OCI-LY7 (cell line): ENCODE measurements at regions not wholly inside any gene's neighbourhood (a gene's known extent, or its start where the extent isn't known, plus 50 kb on each side); places are given as distances from the start of the nearest gene placed in this dataset.

Experiments used
- BruUV-seq: library from RNA; stranded (reverse); fragments of 400-500 nt; replicated peaks from 2 replicates; lab custom pipeline; 2021; lab: Mats Ljungman, UMichigan
- CTCF ChIA-PET: fragments of 300-600 bp; sonication (Branson Sonifier 250); formaldehyde crosslinking; loops from one replicate; lab custom pipeline; 2022; ENCODE audit warnings: antibody characterized with exemption; ENCODE audit not compliant: unreplicated experiment; lab: Charles Lee
- POLR2A ChIA-PET: fragments of 300-600 bp; sonication (Branson Sonifier 250); formaldehyde crosslinking; loops from one replicate; lab custom pipeline; 2022; ENCODE audit warnings: antibody characterized with exemption; lab: Charles Lee
- DNase-seq: peaks from one replicate; pipeline ENCODE4 v3.0.0-alpha.2; 2015; ENCODE audit warnings: low spot score
- H2AFZ ChIP-seq: fragments of 200-600 bp; sonication (generic), shearing (Covaris generic); 2 replicates; pipeline ENCODE4 v1.6.1; 2014; ENCODE audit warnings: mild to moderate bottlenecking, antibody characterized with exemption, low read length, moderate library complexity
- H3K27ac ChIP-seq: fragments of 200-600 bp; sonication (generic); 2 replicates; pipeline ENCODE4 v1.5.1; 2014; ENCODE audit warnings: mixed run types, low read depth, mild to moderate bottlenecking, moderate library complexity, low read length, inconsistent platforms; ENCODE audit not compliant: poor library complexity, severe bottlenecking
- H3K36me3 ChIP-seq: fragments of 200-600 bp; sonication (generic); 2 replicates; pipeline ENCODE4 v1.6.1; 2014; ENCODE audit warnings: mild to moderate bottlenecking, antibody characterized with exemption, low read length, moderate library complexity, mixed read lengths; ENCODE audit not compliant: insufficient read depth
- H3K4me1 ChIP-seq: fragments of 200-600 bp; sonication (generic); 2 replicates; pipeline ENCODE4 v1.5.1; 2014; ENCODE audit warnings: mild to moderate bottlenecking, low read length; ENCODE audit not compliant: insufficient read depth, poor library complexity, severe bottlenecking
- H3K4me2 ChIP-seq: fragments of 200-600 bp; sonication (generic); 2 replicates; pipeline ENCODE4 v1.6.1; 2014; ENCODE audit warnings: mild to moderate bottlenecking, low read length
- H3K4me3 ChIP-seq: fragments of 200-600 bp; sonication (generic); 2 replicates; pipeline ENCODE4 v1.5.1; 2014; ENCODE audit warnings: mild to moderate bottlenecking, low read depth, low read length; ENCODE audit not compliant: poor library complexity, severe bottlenecking
- H3K79me2 ChIP-seq: fragments of 200-600 bp; sonication (generic); 2 replicates; pipeline ENCODE4 v1.6.1; 2016; ENCODE audit warnings: low read depth, mild to moderate bottlenecking, low read length, moderate library complexity, mixed read lengths; ENCODE audit not compliant: insufficient read depth
- H3K9me2 ChIP-seq: fragments of 200-600 bp; sonication (generic); 2 replicates; pipeline ENCODE4 v1.6.1; 2016; ENCODE audit warnings: mild to moderate bottlenecking, low read length, mixed read lengths; ENCODE audit not compliant: insufficient read depth
- H3K9me3 ChIP-seq: fragments of 200-600 bp; sonication (generic); 2 replicates; pipeline ENCODE4 v1.6.1; 2014; ENCODE audit warnings: mild to moderate bottlenecking, mixed run types, low read length, mixed read lengths
- H4K20me1 ChIP-seq: fragments of 200-600 bp; sonication (generic); 2 replicates; pipeline ENCODE4 v1.6.1; 2014; ENCODE audit warnings: mild to moderate bottlenecking, antibody characterized with exemption, low read length, moderate library complexity, mixed read lengths; ENCODE audit not compliant: insufficient read depth
- EZH2phosphoT487 ChIP-seq: fragments of 200-600 bp; sonication (generic); IDR thresholded peaks from 2 replicates; pipeline ENCODE4 v1.6.1; 2018; ENCODE audit warnings: low read depth, borderline replicate concordance, mild to moderate bottlenecking, mixed run types, antibody characterized with exemption, low read length, moderate library complexity, mixed read lengths
- intact Hi-C: fragments of 100-400 bp; cut with micrococcal nuclease; formaldehyde crosslinking; loops from one replicate; pipeline ENCODE4 v1.10.0; 2022; ENCODE audit not compliant: unreplicated experiment
- TF ChIP-seq, protein P1 (sequence below): fragments of 200-600 bp; sonication (generic); conservative IDR thresholded peaks from 2 replicates; pipeline ENCODE4 v1.5.1; 2014; ENCODE audit warnings: mild to moderate bottlenecking, antibody characterized with exemption, low read length, moderate library complexity, mixed read lengths

DNA sequence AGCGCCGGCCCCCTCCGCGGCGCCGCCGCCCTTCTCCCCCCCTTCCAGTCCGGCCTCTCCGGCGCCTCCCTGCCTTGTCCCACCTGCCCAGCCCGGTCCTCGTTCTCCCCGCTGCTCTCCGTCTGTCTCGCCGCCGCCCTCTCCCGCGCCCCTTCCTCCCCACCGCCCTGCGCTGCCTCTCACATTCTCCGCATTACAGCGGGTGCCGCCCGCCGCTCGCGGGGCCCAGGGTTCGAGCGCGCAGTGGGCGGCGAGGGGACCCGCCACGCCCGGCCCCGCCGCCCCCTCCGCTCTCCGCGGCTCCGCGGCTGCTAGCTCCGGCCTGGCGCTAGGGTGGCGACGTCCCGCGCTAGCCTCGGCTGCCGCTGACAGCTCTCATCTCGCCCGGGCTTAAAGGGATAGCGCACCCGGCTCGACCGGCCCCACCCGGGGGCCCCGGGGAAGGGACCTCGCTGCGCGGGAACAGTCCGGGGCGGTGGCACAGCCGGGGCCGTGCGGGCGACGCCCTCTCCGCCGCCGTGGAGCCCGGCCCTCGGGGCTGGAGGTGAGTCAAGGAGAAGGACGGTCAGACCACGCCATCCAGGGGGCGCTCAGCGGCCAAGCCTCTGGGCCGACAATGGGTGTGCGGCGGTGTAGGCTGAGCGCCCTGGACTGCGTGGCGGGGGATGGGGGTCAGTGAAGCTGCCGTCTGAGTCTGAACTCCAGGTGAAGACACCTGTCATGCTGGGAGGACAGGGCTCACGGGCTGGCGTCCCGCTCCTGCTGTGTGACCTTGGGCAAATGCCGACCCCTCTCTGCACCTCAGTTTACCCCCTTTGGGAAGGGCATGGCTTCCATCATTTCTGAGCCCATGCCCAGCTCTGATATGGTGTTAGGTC is 187.4 kb upstream of the LINGO1 start:
- Histone ChIP-seq H3K36me3 (no peaks in the 10 kb centered on the region), H3K79me2 (no peaks in the 10 kb centered on the region), H3K4me2 (no peak overlapping the region), H3K9me2 (no peaks in the 10 kb centered on the region), H3K4me3 (no peak overlapping the region), H3K27ac (no peak overlapping the region), H4K20me1 (no peaks in the 10 kb centered on the region), H3K4me1 (no peaks in the 10 kb centered on the region), H2AFZ (no peak overlapping the region), H3K9me3 (no peaks in the 10 kb centered on the region)
- ChIA-PET POLR2A (no interaction called here), CTCF (no interaction called here)
- intact Hi-C loops, result no loop called here
- no TSS peak for BruUV-seq
- no peak for DNase-seq
- TF ChIP-seq, protein P1, sequence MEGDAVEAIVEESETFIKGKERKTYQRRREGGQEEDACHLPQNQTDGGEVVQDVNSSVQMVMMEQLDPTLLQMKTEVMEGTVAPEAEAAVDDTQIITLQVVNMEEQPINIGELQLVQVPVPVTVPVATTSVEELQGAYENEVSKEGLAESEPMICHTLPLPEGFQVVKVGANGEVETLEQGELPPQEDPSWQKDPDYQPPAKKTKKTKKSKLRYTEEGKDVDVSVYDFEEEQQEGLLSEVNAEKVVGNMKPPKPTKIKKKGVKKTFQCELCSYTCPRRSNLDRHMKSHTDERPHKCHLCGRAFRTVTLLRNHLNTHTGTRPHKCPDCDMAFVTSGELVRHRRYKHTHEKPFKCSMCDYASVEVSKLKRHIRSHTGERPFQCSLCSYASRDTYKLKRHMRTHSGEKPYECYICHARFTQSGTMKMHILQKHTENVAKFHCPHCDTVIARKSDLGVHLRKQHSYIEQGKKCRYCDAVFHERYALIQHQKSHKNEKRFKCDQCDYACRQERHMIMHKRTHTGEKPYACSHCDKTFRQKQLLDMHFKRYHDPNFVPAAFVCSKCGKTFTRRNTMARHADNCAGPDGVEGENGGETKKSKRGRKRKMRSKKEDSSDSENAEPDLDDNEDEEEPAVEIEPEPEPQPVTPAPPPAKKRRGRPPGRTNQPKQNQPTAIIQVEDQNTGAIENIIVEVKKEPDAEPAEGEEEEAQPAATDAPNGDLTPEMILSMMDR, result no peak
- TF ChIP-seq EZH2phosphoT487, result no peak

DNA sequence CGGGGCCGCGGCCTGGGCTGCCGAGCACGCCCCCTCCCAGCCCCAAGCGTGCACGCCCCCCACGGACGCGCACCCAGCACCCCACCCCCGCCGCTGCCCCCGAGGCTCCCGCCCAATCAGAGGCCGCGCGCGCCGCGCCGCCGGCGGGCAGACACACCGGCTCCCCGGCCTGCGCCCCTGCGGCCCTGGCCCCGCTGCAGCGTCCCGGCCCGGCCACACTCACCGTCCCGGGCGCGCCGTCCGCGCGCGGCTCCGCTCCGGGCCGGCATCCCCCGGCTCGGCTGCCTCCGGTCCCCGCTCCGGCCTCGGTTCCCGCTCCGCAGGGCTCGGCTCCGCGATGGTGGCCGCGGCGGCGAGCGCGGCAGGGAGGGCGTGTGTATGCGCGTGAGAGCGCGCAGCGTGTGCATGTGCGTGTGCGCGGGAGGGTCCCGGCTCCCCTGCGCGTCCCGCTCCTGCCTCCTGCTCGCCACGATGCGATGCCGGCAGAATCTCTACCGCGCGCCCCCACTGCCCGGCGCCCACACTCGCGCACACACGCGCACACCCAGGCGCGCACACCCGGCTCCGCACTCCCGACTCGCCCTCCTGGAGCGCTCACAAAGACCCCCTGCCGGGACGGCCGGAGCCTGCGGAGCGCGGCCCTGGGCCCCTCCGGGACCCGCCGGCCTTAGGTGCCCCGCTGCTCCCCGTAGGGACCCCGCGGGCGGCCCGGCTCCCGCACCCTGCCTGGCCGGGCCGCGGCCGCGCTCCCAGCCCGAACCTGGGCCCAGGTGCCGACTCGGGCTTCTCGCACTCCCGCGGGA is 186.5 kb upstream of the LINGO1 start:
- intact Hi-C loops, result no loop called here
- Histone ChIP-seq H3K4me1 (no peaks in the 10 kb centered on the region), H3K9me2 (no peaks in the 10 kb centered on the region), H2AFZ (no peak overlapping the region), H3K27ac (no peak overlapping the region), H3K4me2 (no peak overlapping the region), H3K79me2 (no peaks in the 10 kb centered on the region), H3K4me3 (no peak overlapping the region), H4K20me1 (no peaks in the 10 kb centered on the region), H3K36me3 (no peaks in the 10 kb centered on the region), H3K9me3 (no peaks in the 10 kb centered on the region)
- BruUV-seq, result no TSS peak
- DNase-seq, result no peak
- ChIA-PET CTCF (no interaction called here), POLR2A (no interaction called here)
- TF ChIP-seq, protein P1, result no peak
- no peak for TF ChIP-seq EZH2phosphoT487
